ENCODE measurements at regions not wholly inside any gene's neighbourhood (a gene's known extent, or its start where the extent isn't known, plus 50 kb on each side); places are given as distances from the start of the nearest gene placed in this dataset.

- Mint-ChIP-seq H3K36me3 (peaks cover 3% of the 10 kb centered on the region), H3K4me3 (no peak overlapping the region), H3K4me1 (peaks cover 13% of the 10 kb centered on the region), H3K9me3 (peaks cover 4% of the 10 kb centered on the region), H3K27me3 (no peaks in the 10 kb centered on the region), H3K27ac (peak overlapping the region; percentile 35)
- DNase-seq = no peak
- no peak for ATAC-seq (ENCODE audit: low read depth)
- POLR2A ChIA-PET = no interaction called here
Measured at GRCh38 chr3:31289584-31289983, 243.1 kb upstream of the STT3B start.

- H3K4me3 Mint-ChIP-seq = no peak overlapping the region
- H3K4me1 Mint-ChIP-seq = peaks cover 13% of the 10 kb centered on the region
- H3K36me3 Mint-ChIP-seq = peaks cover 3% of the 10 kb centered on the region
- ATAC-seq (ENCODE audit: low read depth) (no peak), DNase-seq (no peak)
- peaks cover 4% of the 10 kb centered on the region for H3K9me3 Mint-ChIP-seq
- POLR2A ChIA-PET = no interaction called here
- no peaks in the 10 kb centered on the region for H3K27me3 Mint-ChIP-seq
- H3K27ac Mint-ChIP-seq = no peak overlapping the region
Measured at GRCh38 chr3:31290046-31290445, 242.7 kb upstream of the STT3B start.

GRCh38 chr3:31291818-31292217 is 240.9 kb upstream of the STT3B start:
- Mint-ChIP-seq H3K27ac (no peak overlapping the region), H3K27me3 (no peaks in the 10 kb centered on the region), H3K4me1 (peaks cover 13% of the 10 kb centered on the region), H3K4me3 (no peak overlapping the region), H3K9me3 (peaks cover 4% of the 10 kb centered on the region), H3K36me3 (peaks cover 3% of the 10 kb centered on the region)
- no peak for ATAC-seq (ENCODE audit: low read depth)
- DNase-seq = no peak
- POLR2A ChIA-PET = no interaction called here

- H3K9me3 Mint-ChIP-seq = peaks cover 9% of the 10 kb centered on the region
- H3K27me3 Mint-ChIP-seq = no peaks in the 10 kb centered on the region
- H3K4me1 Mint-ChIP-seq = peaks cover 3% of the 10 kb centered on the region
- no peak for DNase-seq
- POLR2A ChIA-PET = no interaction called here
- H3K27ac Mint-ChIP-seq = no peak overlapping the region
- peaks cover 5% of the 10 kb centered on the region for H3K36me3 Mint-ChIP-seq
- H3K4me3 Mint-ChIP-seq = no peak overlapping the region
- ATAC-seq (ENCODE audit: low read depth) = no peak
Measured at GRCh38 chr3:31294430-31295149, 238.1 kb upstream of the STT3B start.

GRCh38 chr3:31295150-31295765 is 237.5 kb upstream of the STT3B start:
- H3K4me1 Mint-ChIP-seq = peaks cover under 1% of the 10 kb centered on the region
- ATAC-seq (ENCODE audit: low read depth) (no peak), DNase-seq (no peak)
- H3K27me3 Mint-ChIP-seq = no peaks in the 10 kb centered on the region
- H3K4me3 Mint-ChIP-seq = no peak overlapping the region
- POLR2A ChIA-PET = no interaction called here
- no peak overlapping the region for H3K27ac Mint-ChIP-seq
- peaks cover 7% of the 10 kb centered on the region for H3K9me3 Mint-ChIP-seq
- H3K36me3 Mint-ChIP-seq = peaks cover 4% of the 10 kb centered on the region

GRCh38 chr3:31297726-31298298 is 234.9 kb upstream of the STT3B start:
- H3K4me1 Mint-ChIP-seq = peaks cover 1% of the 10 kb centered on the region
- DNase-seq (no peak), ATAC-seq (ENCODE audit: low read depth) (no peak)
- H3K27ac Mint-ChIP-seq = no peak overlapping the region
- POLR2A ChIA-PET = no interaction called here
- no peaks in the 10 kb centered on the region for H3K27me3 Mint-ChIP-seq
- peaks cover 4% of the 10 kb centered on the region for H3K36me3 Mint-ChIP-seq
- no peak overlapping the region for H3K4me3 Mint-ChIP-seq
- peaks cover 8% of the 10 kb centered on the region for H3K9me3 Mint-ChIP-seq

GRCh38 chr3:31300456-31301443 is 232.0 kb upstream of the STT3B start:
- no peaks in the 10 kb centered on the region for H3K27me3 Mint-ChIP-seq
- H3K4me3 Mint-ChIP-seq = no peak overlapping the region
- POLR2A ChIA-PET = no interaction called here
- peaks cover 13% of the 10 kb centered on the region for H3K9me3 Mint-ChIP-seq
- DNase-seq (no peak), ATAC-seq (ENCODE audit: low read depth) (no peak)
- peaks cover 9% of the 10 kb centered on the region for H3K36me3 Mint-ChIP-seq
- peaks cover 1% of the 10 kb centered on the region for H3K4me1 Mint-ChIP-seq
- no peak overlapping the region for H3K27ac Mint-ChIP-seq

- Mint-ChIP-seq H3K9me3 (peaks cover 13% of the 10 kb centered on the region), H3K4me3 (no peak overlapping the region), H3K36me3 (peaks cover 9% of the 10 kb centered on the region), H3K4me1 (peaks cover 1% of the 10 kb centered on the region), H3K27ac (no peak overlapping the region), H3K27me3 (no peaks in the 10 kb centered on the region)
- DNase-seq = no peak
- no peak for ATAC-seq (ENCODE audit: low read depth)
- POLR2A ChIA-PET = no interaction called here
Measured at GRCh38 chr3:31302343-31302742, 230.4 kb upstream of the STT3B start.

GRCh38 chr3:31305340-31305739 is 227.4 kb upstream of the STT3B start:
- DNase-seq (no peak), ATAC-seq (ENCODE audit: low read depth) (no peak)
- POLR2A ChIA-PET = no interaction called here
- H3K27me3 Mint-ChIP-seq = no peaks in the 10 kb centered on the region
- H3K4me1 Mint-ChIP-seq = peaks cover 5% of the 10 kb centered on the region
- H3K36me3 Mint-ChIP-seq = peaks cover 7% of the 10 kb centered on the region
- H3K9me3 Mint-ChIP-seq = peaks cover 8% of the 10 kb centered on the region
- H3K27ac Mint-ChIP-seq = no peak overlapping the region
- H3K4me3 Mint-ChIP-seq = no peak overlapping the region

- no peak for ATAC-seq (ENCODE audit: low read depth)
Measured at GRCh38 chr3:31307131-31307785, 225.5 kb upstream of the STT3B start.

GRCh38 chr3:31311559-31311958 is 221.2 kb upstream of the STT3B start:
- no peak for ATAC-seq (ENCODE audit: low read depth)
- H3K9me3 Mint-ChIP-seq = peaks cover 11% of the 10 kb centered on the region
- H3K4me3 Mint-ChIP-seq = no peak overlapping the region
- H3K27ac Mint-ChIP-seq = no peak overlapping the region
- peaks cover 8% of the 10 kb centered on the region for H3K4me1 Mint-ChIP-seq
- DNase-seq = no peak
- H3K36me3 Mint-ChIP-seq = peaks cover 9% of the 10 kb centered on the region
- no peaks in the 10 kb centered on the region for H3K27me3 Mint-ChIP-seq
- POLR2A ChIA-PET = no interaction called here

More at GRCh38 chr3:31307131-31307785, 225.5 kb upstream of the STT3B start:
- POLR2A ChIA-PET = interaction anchor here (0.5 kb wide), 1 partner anchor 201 kb away, joined by 3 read pairs; no protein-coding TSS in a partner anchor
- Mint-ChIP-seq H3K27ac (no peak overlapping the region), H3K9me3 (peaks cover 5% of the 10 kb centered on the region), H3K27me3 (no peaks in the 10 kb centered on the region), H3K36me3 (peaks cover 5% of the 10 kb centered on the region), H3K4me3 (no peak overlapping the region), H3K4me1 (peaks cover 6% of the 10 kb centered on the region)
- no peak for DNase-seq

- Mint-ChIP-seq H3K4me1 (peaks cover 8% of the 10 kb centered on the region), H3K36me3 (peaks cover 12% of the 10 kb centered on the region), H3K9me3 (peaks cover 15% of the 10 kb centered on the region), H3K27me3 (no peaks in the 10 kb centered on the region), H3K4me3 (no peak overlapping the region), H3K27ac (no peak overlapping the region)
- DNase-seq (no peak), ATAC-seq (ENCODE audit: low read depth) (no peak)
- POLR2A ChIA-PET = no interaction called here
Measured at GRCh38 chr3:31312400-31312799, 220.3 kb upstream of the STT3B start.

GRCh38 chr3:31314258-31314657 is 218.5 kb upstream of the STT3B start:
- POLR2A ChIA-PET = no interaction called here
- no peaks in the 10 kb centered on the region for H3K27me3 Mint-ChIP-seq
- ATAC-seq (ENCODE audit: low read depth) (no peak), DNase-seq (no peak)
- H3K9me3 Mint-ChIP-seq = peaks cover 17% of the 10 kb centered on the region
- H3K4me1 Mint-ChIP-seq = peaks cover 4% of the 10 kb centered on the region
- H3K4me3 Mint-ChIP-seq = no peak overlapping the region
- H3K36me3 Mint-ChIP-seq = peaks cover 12% of the 10 kb centered on the region
- H3K27ac Mint-ChIP-seq = no peak overlapping the region
